ENCODE measurements at regions not wholly inside any gene's neighbourhood (a gene's known extent, or its start where the extent isn't known, plus 50 kb on each side); places are given as distances from the start of the nearest gene placed in this dataset.

DNA sequence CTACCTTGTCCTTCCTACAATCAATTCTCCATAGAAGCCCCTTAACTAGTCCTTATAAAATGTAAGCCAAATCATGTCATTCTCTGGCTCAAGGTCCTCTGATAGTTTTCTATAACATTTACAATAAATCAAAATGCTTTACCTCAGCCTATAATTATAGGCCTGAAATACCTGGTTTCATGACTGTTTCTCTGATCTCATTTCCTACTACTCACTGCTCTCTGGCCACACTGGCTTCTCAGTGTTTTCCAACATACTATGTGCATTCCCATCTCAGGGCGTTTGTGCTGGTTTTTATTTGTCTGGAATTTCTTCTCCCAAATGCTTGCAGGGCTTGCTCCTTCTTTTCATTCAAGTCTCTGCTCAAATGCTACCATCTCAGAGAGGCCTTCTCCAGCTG is 67.9 kb upstream of the MAGI3 start:
- no peaks in the 10 kb centered on the region for H3K9me3 ChIP-seq (ENCODE audit: low read length)
- H3K79me2 ChIP-seq (ENCODE audit: insufficient read depth, low read length), result no peaks in the 10 kb centered on the region
- ChIA-PET CTCF (ENCODE audit: low intra/inter-chr PET ratio, low total read pairs) (no interaction called here), POLR2A (no interaction called here)
- no peak overlapping the region for H3K9ac ChIP-seq (ENCODE audit: insufficient read depth, low read depth, low read length)
- no peak for DNase-seq (ENCODE audit: low spot score)
- H2AFZ ChIP-seq (ENCODE audit: low read length), result no peak overlapping the region
- TF ChIP-seq, protein P1, sequence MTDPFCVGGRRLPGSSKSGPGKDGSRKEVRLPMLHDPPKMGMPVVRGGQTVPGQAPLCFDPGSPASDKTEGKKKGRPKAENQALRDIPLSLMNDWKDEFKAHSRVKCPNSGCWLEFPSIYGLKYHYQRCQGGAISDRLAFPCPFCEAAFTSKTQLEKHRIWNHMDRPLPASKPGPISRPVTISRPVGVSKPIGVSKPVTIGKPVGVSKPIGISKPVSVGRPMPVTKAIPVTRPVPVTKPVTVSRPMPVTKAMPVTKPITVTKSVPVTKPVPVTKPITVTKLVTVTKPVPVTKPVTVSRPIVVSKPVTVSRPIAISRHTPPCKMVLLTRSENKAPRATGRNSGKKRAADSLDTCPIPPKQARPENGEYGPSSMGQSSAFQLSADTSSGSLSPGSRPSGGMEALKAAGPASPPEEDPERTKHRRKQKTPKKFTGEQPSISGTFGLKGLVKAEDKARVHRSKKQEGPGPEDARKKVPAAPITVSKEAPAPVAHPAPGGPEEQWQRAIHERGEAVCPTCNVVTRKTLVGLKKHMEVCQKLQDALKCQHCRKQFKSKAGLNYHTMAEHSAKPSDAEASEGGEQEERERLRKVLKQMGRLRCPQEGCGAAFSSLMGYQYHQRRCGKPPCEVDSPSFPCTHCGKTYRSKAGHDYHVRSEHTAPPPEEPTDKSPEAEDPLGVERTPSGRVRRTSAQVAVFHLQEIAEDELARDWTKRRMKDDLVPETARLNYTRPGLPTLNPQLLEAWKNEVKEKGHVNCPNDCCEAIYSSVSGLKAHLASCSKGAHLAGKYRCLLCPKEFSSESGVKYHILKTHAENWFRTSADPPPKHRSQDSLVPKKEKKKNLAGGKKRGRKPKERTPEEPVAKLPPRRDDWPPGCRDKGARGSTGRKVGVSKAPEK (CRISPR knock-in tag; IDR thresholded peaks at IDR 0.05; ENCODE audit: borderline replicate concordance), result no peak
- TF ChIP-seq, protein P2, sequence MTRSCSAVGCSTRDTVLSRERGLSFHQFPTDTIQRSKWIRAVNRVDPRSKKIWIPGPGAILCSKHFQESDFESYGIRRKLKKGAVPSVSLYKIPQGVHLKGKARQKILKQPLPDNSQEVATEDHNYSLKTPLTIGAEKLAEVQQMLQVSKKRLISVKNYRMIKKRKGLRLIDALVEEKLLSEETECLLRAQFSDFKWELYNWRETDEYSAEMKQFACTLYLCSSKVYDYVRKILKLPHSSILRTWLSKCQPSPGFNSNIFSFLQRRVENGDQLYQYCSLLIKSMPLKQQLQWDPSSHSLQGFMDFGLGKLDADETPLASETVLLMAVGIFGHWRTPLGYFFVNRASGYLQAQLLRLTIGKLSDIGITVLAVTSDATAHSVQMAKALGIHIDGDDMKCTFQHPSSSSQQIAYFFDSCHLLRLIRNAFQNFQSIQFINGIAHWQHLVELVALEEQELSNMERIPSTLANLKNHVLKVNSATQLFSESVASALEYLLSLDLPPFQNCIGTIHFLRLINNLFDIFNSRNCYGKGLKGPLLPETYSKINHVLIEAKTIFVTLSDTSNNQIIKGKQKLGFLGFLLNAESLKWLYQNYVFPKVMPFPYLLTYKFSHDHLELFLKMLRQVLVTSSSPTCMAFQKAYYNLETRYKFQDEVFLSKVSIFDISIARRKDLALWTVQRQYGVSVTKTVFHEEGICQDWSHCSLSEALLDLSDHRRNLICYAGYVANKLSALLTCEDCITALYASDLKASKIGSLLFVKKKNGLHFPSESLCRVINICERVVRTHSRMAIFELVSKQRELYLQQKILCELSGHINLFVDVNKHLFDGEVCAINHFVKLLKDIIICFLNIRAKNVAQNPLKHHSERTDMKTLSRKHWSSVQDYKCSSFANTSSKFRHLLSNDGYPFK (CRISPR knock-in tag; IDR thresholded peaks at IDR 0.05; ENCODE audit: borderline replicate concordance), result no peak
- intact Hi-C loops (cut with micrococcal nuclease; ENCODE audit: unreplicated experiment), result no loop called here
- no peaks in the 10 kb centered on the region for H4K20me1 ChIP-seq (ENCODE audit: insufficient read depth, low read length)
- no TSS peak for BruUV-seq (replicated peaks)
- no peaks in the 10 kb centered on the region for H3K36me3 ChIP-seq (replicated peaks in 1 of 2; ENCODE audit: control insufficient read depth in 1 of 2, insufficient read depth in 2 of 2, low read length in 2 of 2)
- no peak overlapping the region for H3K4me2 ChIP-seq (ENCODE audit: low read depth, low read length)
- no peak overlapping the region for H3K27ac ChIP-seq (ENCODE audit: extremely low read length, insufficient read depth, low read length)
- FAIRE-seq, result no peak
- H3K27me3 ChIP-seq (ENCODE audit: control insufficient read depth in 1 of 2, insufficient read depth in 2 of 2, low read length in 2 of 2), result peaks cover 0 to 4% of the 10 kb centered on the region in 2 experiments; a peak in 2 of 5 replicates
- H3K4me3 ChIP-seq (replicated peaks in 1 of 3; ENCODE audit: insufficient read depth in 1 of 3, low read depth in 2 of 3, low read length in 3 of 3), result no peak overlapping the region
- 0% methylated on average over 1 of the region's 1 CpG for WGBS (ENCODE audit: low lambda C conversion rate)
- in situ Hi-C loops (cut with HindIII; ENCODE audit: extremely low pct_ligation_motif_present, low pct_unique_long_range_greater_than_20kb), result no loop called here
- no peak for ATAC-seq
- H3K4me1 ChIP-seq (ENCODE audit: insufficient read depth, low read length), result no peaks in the 10 kb centered on the region
